ENCODE measurements at regions not wholly inside any gene's neighbourhood (a gene's known extent, or its start where the extent isn't known, plus 50 kb on each side); places are given as distances from the start of the nearest gene placed in this dataset.

GRCh38 chr19:28425046-28425931, 787.7 kb downstream of the UQCRFS1 start:
- DNase-seq = no peak

DNA sequence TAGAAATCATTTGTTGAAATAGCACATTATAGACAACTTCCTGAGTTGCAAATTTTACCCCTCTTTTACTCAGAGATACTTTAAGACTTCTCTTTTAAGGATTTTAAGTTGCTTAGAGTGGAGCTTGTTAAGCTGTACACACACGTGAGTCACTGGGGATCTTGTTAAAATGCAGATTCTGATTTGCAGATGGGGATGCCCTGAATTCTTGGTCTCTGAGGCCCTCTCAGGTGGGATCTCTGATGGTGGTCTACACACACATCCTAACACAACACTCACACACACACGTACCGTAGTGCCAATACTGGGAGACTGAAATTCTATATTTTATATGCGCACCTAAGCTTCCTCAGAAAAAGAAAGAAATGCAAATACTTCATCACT, 788.3 kb downstream of the UQCRFS1 start:
- no peak for DNase-seq

DNA sequence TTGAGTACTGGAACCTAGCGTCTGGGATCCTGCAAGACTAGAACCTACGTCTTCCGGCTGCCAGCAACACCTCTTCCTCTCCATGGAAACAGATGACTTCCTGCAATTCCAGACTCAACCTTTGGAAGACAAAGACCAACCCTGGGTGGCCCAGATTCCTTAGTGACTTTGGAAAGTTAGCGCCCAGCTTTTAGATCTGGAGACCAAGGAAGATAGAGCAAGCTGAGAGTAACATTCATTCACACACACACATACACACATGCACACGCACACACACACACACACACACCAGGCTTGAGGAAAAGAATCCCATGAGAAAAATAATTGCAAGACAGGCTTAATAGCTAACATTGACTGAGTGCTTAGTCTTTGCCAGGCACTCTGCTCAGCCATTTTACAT, 788.9 kb downstream of the UQCRFS1 start:
- DNase-seq = no peak

DNA sequence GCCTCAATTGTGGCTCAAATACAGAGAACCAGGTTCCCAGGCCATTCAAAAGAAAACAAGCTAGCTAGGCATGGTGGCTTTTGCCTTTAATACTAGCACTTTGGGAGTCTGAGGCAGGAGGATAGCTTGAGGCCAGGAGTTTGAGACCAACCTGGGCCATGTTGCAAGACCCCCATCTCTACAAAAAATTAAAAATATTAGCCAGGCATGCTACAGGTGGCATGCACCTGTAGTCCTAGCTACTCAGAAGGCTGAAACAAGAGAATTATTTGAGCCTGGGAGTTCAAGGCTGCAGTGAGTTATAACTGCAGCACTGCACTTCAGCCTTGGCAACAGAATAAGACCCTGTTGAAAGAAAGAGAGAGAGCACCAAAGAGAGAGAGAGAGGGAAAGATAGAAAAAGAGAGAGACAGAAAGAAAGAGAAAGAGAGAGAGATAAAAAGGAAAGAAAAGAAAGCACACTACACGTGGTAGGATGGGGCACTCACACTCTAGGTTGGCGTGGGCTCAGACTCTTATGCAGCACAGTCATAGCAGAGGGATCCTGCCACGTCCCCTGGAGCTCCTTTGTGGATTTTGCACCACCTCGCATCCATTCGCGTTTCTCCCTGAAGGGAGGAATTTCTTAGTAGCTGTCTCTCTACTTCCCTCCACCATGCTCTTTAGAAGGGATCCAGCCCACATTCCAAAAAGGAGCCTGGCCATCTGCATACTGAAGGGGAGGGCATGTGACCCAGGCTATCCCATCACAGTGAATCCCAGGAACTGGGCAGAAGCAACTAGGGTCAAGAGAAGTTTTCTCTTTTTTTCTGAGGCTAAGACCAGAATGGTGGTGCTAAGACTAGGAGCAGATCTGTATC, 789.9 kb downstream of the UQCRFS1 start:
- no peak for DNase-seq

DNA sequence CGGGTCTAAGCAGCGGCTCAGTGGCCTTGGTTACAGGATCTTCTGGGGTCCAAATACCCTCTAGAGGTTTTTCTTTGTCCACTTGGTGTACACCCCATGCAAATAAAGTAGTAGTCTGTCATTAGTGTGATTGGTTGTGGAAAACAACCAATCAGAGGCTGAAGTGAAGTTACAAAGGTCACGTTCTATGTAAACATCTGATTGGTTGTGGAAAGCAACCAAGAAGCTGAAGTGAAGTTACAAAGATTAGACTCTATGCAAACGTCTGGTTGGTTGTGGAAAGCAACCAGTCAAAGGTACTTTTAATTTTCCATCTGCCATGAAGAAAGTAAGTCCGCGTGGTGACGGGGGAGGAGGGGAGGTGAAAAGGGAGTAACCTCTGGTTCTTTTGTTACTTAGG, 790.9 kb downstream of the UQCRFS1 start:
- DNase-seq = no peak

DNA sequence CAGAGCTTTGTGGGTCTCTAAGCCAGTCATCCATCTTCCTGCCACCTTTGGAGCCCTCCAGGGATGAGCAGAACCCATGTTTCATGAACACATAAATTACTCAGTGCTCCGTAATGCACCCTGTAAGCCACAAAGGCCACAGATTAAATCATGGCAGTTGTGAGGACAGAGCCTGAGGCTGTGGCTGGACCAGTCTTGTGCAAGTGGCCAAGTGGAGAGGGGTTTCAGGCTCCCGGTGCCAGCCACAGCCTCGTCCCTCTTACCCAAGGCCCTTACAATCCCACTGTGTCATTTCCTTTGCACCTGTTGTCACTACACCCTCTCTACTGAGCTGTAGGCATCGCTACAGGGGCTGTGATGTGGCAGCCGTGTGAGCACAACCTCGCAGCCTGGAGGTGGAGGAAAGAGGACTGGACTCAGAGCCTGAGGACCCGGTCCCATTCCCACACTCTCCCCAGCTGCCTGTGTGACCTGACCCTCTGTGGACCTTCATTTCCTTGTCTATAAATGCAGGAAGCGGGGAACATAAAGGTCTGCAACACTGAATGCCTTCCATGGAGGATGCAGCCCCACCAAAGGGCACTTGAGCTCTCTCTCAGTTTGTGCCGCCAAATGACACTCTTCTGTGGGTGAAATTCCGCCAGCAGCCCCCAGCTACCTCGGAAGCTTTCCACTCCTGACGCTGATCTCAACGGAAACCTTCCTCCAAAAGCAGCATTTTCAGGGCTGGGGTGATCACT, 792.0 kb downstream of the UQCRFS1 start:
- DNase-seq = no peak

DNA sequence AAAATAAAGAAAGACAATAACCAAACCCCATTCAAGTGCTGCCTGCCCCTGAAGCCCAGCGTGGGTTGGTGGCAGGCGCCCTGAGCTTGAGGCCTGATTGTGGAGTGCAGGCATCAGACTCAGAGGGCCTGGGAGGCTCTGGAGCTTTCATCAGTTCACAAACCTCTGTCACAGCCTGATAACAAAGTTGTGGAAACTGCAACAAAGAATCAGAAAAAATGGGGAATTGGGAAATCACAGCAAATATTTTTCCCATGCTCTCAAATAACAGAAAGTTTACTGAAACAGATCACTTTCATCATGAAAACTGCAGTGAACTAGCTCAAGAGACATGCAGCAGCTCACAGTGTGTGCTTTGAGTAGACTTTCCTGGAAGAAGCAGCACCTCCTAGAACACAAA, 793.6 kb downstream of the UQCRFS1 start:
- no peak for DNase-seq

- no peak for DNase-seq
Observed at GRCh38 chr19:28417361-28417760, 795.6 kb downstream of the UQCRFS1 start.

DNA sequence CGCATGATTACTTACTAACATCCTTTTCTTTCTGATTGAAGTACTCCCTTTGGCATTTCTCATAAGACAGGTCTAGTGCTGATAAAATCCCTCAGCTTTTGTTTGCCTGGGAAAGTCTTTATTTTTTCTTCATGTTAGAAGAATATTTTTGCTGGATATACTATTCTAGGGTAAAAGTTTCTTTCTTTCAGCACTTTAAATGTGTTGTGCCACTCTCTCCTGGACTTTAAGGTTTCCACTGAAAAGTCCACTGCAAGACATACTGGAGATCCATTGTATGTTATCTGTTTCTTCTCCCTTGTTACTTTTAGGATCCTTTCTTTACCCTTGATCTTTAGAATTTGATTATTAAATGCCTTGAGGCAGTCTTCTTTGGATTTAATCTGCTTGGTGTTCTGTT, 796.7 kb downstream of the UQCRFS1 start:
- no peak for DNase-seq

GRCh38 chr19:28414748-28415147, 798.2 kb downstream of the UQCRFS1 start:
- DNase-seq = no peak

GRCh38 chr19:28409859-28410258, 803.1 kb downstream of the UQCRFS1 start:
- no peak for DNase-seq

DNA sequence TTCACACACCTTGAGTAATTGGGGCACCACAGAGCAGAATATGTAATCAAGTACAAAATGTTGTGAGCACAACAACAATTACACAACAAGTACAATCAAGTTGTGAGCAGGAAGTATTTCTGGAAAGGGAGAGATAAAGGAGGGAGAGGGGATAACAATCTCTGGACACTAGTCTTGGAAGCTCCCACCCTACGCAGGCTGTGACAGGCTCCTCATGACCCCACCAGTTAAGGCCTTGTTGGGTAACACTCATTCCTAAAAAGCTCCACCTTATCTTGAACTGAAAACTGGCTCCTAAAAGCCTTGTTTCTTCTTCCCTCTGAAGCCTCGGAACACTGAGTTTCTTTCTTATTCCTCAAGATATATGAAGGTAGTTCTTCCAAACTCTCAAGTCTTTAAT, 806.0 kb downstream of the UQCRFS1 start:
- DNase-seq = no peak

GRCh38 chr19:28405346-28405742, 807.6 kb downstream of the UQCRFS1 start:
- DNase-seq = no peak

DNA sequence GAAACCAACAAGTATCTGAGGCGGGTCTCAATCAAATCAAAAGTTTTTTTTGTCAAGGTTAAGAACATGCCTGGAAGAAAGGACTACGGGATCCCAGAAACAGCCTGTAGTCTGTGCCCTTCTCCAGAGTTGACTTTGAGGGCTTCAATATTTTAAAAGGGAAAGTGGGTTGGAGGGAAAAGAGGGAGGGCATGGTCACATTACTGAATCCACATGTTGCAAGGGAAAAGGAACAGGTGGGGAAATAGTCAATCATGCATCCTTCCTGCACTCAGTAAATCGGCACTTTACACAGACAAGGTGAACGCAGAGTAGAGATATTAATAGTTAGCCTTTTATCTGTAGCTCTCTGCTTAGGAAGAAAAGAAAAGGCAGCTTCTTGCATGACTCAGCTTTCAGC, 808.5 kb downstream of the UQCRFS1 start:
- no peak for DNase-seq

GRCh38 chr19:28403690-28404089, 809.3 kb downstream of the UQCRFS1 start:
- no peak for DNase-seq

DNA sequence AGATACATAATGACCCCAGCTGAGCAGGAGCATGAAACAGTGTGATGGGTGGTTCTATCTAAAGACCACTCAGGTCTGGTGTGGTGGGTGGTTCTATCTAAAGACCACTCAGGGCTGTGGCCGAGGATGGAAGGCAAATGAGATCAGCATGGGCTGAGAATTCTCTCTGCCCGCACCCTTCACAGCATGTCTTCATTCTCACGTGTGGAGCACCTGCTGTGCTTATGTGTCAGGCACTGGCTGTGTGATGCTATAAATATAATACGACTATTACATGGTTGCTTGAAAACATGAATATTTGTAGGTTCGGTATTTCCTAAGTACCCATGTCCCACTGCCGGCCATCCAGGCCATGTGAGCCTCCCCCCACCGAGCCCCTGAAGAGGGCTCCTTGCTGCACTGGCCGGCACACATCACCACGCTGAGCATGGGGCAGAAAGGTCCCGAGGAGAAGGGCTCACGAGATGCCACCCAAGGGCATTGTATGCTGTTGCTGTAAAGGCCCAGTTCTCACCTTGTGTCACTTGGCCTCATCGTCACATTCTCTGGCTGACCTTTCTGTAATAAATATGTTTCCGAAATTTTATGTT, 810.2 kb downstream of the UQCRFS1 start:
- DNase-seq = no peak

- DNase-seq = no peak
Observed at GRCh38 chr19:28401739-28402424, 811.1 kb downstream of the UQCRFS1 start.

- no peak for DNase-seq
Observed at GRCh38 chr19:28400953-28401671, 811.8 kb downstream of the UQCRFS1 start.

DNA sequence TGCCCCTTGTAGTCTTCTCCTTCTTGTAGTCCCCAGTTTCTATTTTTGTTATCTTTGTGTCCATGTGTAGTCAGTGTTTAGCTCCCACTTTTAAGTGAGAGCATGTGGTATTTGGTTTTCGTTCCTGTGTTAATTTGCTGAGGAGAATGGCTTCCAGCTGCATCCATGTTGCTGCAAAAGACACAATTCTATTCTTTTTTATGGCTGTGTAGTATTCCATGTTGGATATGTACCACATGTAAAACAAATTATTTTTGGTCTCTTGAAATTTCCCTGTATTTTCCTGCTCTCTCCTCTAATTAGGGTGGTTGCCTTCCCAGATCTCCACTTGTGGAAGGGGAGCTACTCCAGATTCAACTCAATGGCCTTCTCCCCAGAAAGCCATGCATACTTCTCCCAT, 813.8 kb downstream of the UQCRFS1 start:
- no peak for DNase-seq

GRCh38 chr19:28397800-28398199, 815.2 kb downstream of the UQCRFS1 start:
- no peak for DNase-seq

- no peak for DNase-seq
Observed at GRCh38 chr19:28397306-28397705, 815.6 kb downstream of the UQCRFS1 start.
